Right lobe of liver (tissue), 4 donors: ENCODE measurements at regions not wholly inside any gene's neighbourhood (a gene's known extent, or its start where the extent isn't known, plus 50 kb on each side); places are given as distances from the start of the nearest gene placed in this dataset.

Experiments used
- CTCF ChIP-seq, 4 donors: fragments of 200-600 bp in 3 of 4; fragments of 450-650 bp in 1 of 4; IDR thresholded peaks; one replicate each; pipeline versions ENCODE4 v1.5.1 to v1.8.0; 2016 to 2022; ENCODE audit warnings: antibody characterized with exemption in 4 of 4, mild to moderate bottlenecking in 2 of 4
- POLR2A ChIP-seq: fragments of 450-650 bp; IDR thresholded peaks from one replicate; pipeline ENCODE4 v1.6.1; 2017; ENCODE audit warnings: antibody characterized with exemption, mild to moderate bottlenecking
- donor health status: DM: no; HTN: no; CAD: no.
- donor health status: DM: no; HTN: no; CAD: no.
- donor health status: DM: no; HTN: yes; CAD: no.

- TF ChIP-seq CTCF (IDR thresholded peaks at IDR 0.05) (no peak), POLR2A (no peak)
These were observed 161.1 kb downstream of the LACC1 start for GRCh38 chr13:44040818-44041100.
